GM18861 (cell line): ENCODE measurements at regions not wholly inside any gene's neighbourhood (a gene's known extent, or its start where the extent isn't known, plus 50 kb on each side); places are given as distances from the start of the nearest gene placed in this dataset.

Source experiments
- ATAC-seq: cut with Tn5 transposase; IDR thresholded peaks from one replicate; pipeline ENCODE4 v1.9.1; 2021; ENCODE audit not compliant: unreplicated experiment

DNA sequence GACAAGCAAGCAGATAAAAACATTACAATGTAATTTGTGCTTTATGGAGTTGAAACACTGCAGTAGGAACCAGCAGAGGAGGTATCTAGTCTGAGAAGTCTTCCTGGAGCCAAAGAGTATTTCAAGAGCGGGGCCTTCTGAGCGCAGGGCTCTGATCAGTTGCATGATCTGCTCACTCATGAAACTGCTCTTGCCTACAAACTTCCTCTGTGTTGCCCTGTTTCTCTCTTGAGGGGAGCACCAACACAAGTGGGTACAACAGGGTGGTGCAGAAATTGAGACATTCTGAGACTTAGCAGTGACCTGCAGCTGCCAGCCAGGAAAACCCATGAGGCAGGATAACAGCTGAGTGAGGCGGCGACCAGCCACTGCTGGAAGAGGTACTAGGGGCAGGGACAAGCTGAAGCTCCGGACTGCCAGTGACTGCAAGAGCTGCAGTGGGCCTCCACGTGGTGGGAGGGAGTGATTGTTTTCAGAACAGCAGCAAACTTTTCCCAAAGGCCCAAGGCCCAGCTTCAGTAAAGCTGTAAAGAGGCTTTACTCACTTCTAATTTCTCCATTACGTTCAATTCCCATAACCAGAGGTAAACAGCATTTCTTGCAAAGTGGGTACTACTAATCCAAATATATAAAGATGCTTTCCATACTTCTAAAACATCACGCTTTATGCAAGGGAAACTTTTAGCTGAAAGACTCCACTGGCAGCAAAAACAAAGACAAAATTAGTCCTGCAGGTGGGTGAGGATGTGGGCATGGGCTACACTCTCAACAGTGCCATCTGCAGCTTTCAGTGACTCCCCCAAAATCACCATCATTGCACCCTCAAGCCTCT, 69.0 kb upstream of the LPP start:
- ATAC-seq, result no peak

DNA sequence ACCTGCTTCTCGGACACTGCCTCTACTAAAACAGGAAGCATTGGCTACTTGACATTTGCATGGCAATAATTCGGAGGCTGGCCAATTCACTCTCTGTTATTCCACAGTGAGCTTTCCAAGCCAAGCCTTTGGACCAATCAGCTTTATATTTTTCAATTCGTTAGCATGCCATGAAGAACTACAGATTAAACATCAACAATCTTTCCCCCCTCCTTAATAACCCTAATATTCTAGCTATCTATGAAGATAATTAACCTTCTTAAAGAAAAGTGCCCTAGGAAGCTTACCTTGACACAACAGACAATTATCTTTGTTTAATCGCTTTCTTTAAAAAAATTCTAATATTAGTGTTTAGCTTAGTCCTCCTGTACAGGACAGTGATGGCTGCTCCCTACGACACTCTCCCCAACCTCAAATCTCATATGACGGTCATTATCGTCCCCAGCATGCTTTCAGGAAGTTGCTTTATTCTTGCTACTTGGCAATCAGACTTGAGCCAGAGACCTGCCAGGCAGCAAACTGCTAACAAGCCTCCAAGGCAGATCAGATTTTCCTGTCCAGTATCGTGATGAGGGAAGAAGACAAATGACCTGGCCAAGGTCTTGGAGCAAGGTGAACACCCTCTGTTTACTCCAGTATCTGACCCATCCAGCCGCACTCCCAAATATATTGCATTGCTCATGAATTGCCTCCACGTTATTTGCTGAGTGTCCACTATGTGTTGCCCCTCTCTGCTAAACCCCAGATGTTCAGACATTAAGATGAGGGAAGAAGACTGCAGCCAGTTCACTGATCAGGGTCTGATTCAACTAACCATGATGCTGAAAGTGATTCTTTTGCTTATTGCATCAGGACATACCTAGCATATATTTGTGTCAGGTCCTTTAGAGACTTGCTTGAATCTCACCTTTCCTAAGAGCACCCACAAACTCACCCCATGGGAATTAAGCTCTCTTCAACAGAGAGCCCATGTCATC, 68.1 kb upstream of the LPP start:
- no peak for ATAC-seq

- ATAC-seq, result no peak
Observed at GRCh38 chr3:188088948-188089685, 64.8 kb upstream of the LPP start.

DNA sequence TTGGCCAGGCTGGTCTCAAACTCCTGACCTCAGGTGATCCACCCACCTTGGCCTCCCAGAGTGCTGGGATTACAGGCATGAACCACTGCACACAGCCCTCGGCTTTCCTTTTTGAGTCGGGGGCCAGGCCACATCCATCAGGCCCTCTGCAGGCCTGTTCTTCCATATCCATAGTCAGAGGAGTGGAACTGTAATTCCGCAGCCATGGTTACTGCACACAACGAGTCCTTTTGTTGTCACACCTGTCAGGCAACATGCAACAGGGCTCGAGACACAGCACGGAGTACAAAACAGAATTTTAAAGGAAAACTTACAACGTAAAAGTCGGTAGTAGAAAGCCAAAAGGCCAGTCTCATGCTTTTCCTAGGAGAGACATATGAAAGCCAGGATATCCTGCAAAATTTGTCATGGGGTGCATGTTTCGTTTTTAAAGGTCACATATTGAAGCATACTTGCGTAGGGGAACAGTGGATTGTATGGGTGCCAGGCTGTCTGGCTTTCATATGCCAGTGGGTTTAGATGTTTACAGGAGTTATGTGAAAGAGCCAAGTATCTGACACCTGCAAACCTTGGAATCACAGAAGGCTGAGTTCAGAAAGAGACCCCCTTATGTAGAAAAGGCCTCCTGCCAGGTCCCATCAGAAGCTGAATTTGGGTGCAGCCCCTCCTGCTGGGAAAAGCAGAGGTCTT, 63.2 kb upstream of the LPP start:
- ATAC-seq, result no peak

GRCh38 chr3:188091746-188092145, 62.2 kb upstream of the LPP start:
- ATAC-seq, result no peak

- ATAC-seq, result no peak
Observed at GRCh38 chr3:188092648-188093047, 61.3 kb upstream of the LPP start.

GRCh38 chr3:188095431-188095830, 58.5 kb upstream of the LPP start:
- no peak for ATAC-seq

DNA sequence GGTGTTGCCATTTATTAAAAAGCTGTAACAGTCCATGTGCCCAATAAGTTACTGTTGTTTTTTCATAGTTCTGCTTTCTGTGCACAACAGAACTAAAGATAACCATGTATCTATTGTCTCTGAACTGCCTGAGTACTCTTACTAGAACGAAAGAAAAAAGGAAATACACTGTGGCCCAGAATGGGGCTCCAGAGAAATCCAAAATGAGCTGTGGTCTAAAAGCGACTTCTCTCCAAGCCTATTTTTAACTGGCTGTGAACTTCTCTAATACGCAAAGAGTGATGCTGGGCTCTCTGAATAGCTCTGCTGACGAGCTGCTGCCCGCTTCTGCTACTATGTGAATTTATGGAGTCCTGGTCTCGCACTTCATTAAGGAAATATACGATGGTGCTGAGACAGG, 56.2 kb upstream of the LPP start:
- ATAC-seq, result no peak

DNA sequence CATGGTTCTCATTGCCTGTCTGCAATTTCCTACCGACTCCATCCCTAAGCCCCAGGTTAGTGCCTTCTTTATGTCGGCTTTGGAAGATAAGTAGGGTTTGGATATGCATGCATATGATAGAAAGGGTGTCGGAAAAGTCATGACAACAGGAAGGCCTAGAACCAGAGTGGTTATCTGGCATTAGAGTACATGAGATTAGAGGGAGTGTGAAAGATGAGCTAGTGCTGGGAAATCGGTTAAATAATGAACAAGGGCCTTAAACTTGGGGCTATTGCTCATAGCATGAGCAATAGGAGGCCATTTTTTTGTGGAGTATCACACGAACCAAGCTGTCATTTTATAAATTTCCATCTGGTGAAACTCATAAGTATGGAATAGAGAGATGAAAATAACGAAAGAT, 54.0 kb upstream of the LPP start:
- ATAC-seq, result no peak

- ATAC-seq, result no peak
Observed at GRCh38 chr3:188102861-188103547, 51.0 kb upstream of the LPP start.

DNA sequence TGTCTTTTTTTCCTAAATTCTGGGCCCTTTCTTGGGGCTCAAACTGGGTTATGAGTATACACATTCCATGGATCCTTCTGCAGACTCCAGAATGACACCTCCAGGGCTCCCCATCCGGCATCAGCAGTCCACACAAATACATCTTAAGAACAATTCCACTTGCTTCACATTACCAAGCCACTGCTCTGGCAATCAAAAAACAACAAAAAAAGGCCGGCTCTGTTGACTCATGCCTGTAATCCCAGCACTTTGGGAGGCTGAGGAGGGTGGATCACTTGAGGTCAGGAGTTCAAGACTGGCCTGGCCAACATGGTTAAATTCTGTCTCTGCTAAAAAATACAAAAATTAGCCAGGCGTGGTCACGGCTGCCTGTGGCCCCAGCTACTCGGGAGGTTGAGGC, 49.9 kb upstream of the LPP start:
- no peak for ATAC-seq
